ENCODE measurements at regions not wholly inside any gene's neighbourhood (a gene's known extent, or its start where the extent isn't known, plus 50 kb on each side); places are given as distances from the start of the nearest gene placed in this dataset.

GRCh38 chr1:98386675-98387440, 274.7 kb upstream of the SNX7 start:
- intact Hi-C loops (cut with micrococcal nuclease): no loop called here
- no peak for ATAC-seq
- no peak for DNase-seq
- peaks cover 0 to 1% (median 0%) of the 10 kb centered on the region in 5 donors for H3K36me3 Mint-ChIP-seq
- peaks cover 0 to 23% (median 6%) of the 10 kb centered on the region in 7 donors for H3K4me1 Mint-ChIP-seq
- no peak overlapping the region for H3K27ac Mint-ChIP-seq
- Histone ChIP-seq H3K27me3 (ENCODE audit: control insufficient read depth in 2 of 2, insufficient read depth in 2 of 2, low read length in 2 of 2) (no peaks in the 10 kb centered on the region), H3K36me3 (ENCODE audit: control insufficient read depth in 2 of 3, insufficient read depth in 3 of 3, low read length in 3 of 3) (no peaks in the 10 kb centered on the region), H3K9me3 (ENCODE audit: control insufficient read depth in 2 of 3, low read length in 3 of 3) (no peaks in the 10 kb centered on the region), H3K4me1 (ENCODE audit: control insufficient read depth in 2 of 2, insufficient read depth in 2 of 2, low read length in 2 of 2) (peaks cover 0 to 24% of the 10 kb centered on the region in 2 donors), H3K27ac (ENCODE audit: low read depth, low read length) (no peak overlapping the region), H3K4me3 (ENCODE audit: low read length) (no peak overlapping the region)
- CTCF ChIA-PET: no interaction called here
- H3K27me3 Mint-ChIP-seq: peaks cover 0 to 6% (median 0%) of the 10 kb centered on the region in 5 donors
- peaks cover 0 to 3% (median 0%) of the 10 kb centered on the region in 11 donors for H3K9me3 Mint-ChIP-seq
- POLR2A ChIA-PET: no interaction called here
- H3K4me3 Mint-ChIP-seq: no peak overlapping the region

- H3K27me3 Mint-ChIP-seq: peaks cover 0 to 11% (median 0%) of the 10 kb centered on the region in 5 donors
- H3K4me1 Mint-ChIP-seq: peaks cover 0 to 23% (median 6%) of the 10 kb centered on the region in 7 donors
- ChIA-PET CTCF (no interaction called here), POLR2A (no interaction called here)
- ATAC-seq: no peak
- Histone ChIP-seq H3K27ac (ENCODE audit: low read depth, low read length) (no peak overlapping the region), H3K9me3 (ENCODE audit: control insufficient read depth in 2 of 3, low read length in 3 of 3) (no peaks in the 10 kb centered on the region), H3K36me3 (ENCODE audit: control insufficient read depth in 2 of 3, insufficient read depth in 3 of 3, low read length in 3 of 3) (no peaks in the 10 kb centered on the region), H3K4me3 (ENCODE audit: low read length) (no peak overlapping the region), H3K27me3 (ENCODE audit: control insufficient read depth in 2 of 2, insufficient read depth in 2 of 2, low read length in 2 of 2) (no peaks in the 10 kb centered on the region), H3K4me1 (ENCODE audit: control insufficient read depth in 2 of 2, insufficient read depth in 2 of 2, low read length in 2 of 2) (peaks cover 0 to 24% of the 10 kb centered on the region in 2 donors)
- peaks cover 0 to 1% (median 0%) of the 10 kb centered on the region in 5 donors for H3K36me3 Mint-ChIP-seq
- H3K4me3 Mint-ChIP-seq: no peak overlapping the region
- no peak overlapping the region for H3K27ac Mint-ChIP-seq
- intact Hi-C loops (cut with micrococcal nuclease): no loop called here
- no peak for DNase-seq
- peaks cover 0 to 3% (median 0%) of the 10 kb centered on the region in 11 donors for H3K9me3 Mint-ChIP-seq
These were observed 275.9 kb upstream of the SNX7 start for GRCh38 chr1:98385652-98386051.

- Mint-ChIP-seq H3K9me3 (peaks cover 0 to 3% (median 0%) of the 10 kb centered on the region in 11 donors), H3K27me3 (peaks cover 0 to 11% (median 0%) of the 10 kb centered on the region in 5 donors), H3K36me3 (peaks cover 0 to 1% (median 0%) of the 10 kb centered on the region in 5 donors), H3K4me1 (peaks cover 0 to 19% (median 6%) of the 10 kb centered on the region in 7 donors), H3K27ac (no peak overlapping the region), H3K4me3 (no peak overlapping the region)
- Histone ChIP-seq H3K9me3 (ENCODE audit: control insufficient read depth in 2 of 3, low read length in 3 of 3) (no peaks in the 10 kb centered on the region), H3K36me3 (ENCODE audit: control insufficient read depth in 2 of 3, insufficient read depth in 3 of 3, low read length in 3 of 3) (no peaks in the 10 kb centered on the region), H3K4me1 (ENCODE audit: control insufficient read depth in 2 of 2, insufficient read depth in 2 of 2, low read length in 2 of 2) (peaks cover 0 to 23% of the 10 kb centered on the region in 2 donors), H3K27me3 (ENCODE audit: control insufficient read depth in 2 of 2, insufficient read depth in 2 of 2, low read length in 2 of 2) (no peaks in the 10 kb centered on the region), H3K4me3 (ENCODE audit: low read length) (no peak overlapping the region), H3K27ac (ENCODE audit: low read depth, low read length) (no peak overlapping the region)
- intact Hi-C loops (cut with micrococcal nuclease): no loop called here
- ChIA-PET CTCF (no interaction called here), POLR2A (no interaction called here)
- ATAC-seq: no peak
- DNase-seq: no peak
These were observed 276.9 kb upstream of the SNX7 start for GRCh38 chr1:98384461-98385141.

- Histone ChIP-seq H3K4me3 (ENCODE audit: low read length) (no peak overlapping the region), H3K9me3 (ENCODE audit: control insufficient read depth in 2 of 3, low read length in 3 of 3) (no peaks in the 10 kb centered on the region), H3K27ac (ENCODE audit: low read depth, low read length) (no peak overlapping the region), H3K27me3 (ENCODE audit: control insufficient read depth in 2 of 2, insufficient read depth in 2 of 2, low read length in 2 of 2) (no peaks in the 10 kb centered on the region), H3K36me3 (ENCODE audit: control insufficient read depth in 2 of 3, insufficient read depth in 3 of 3, low read length in 3 of 3) (no peaks in the 10 kb centered on the region), H3K4me1 (ENCODE audit: control insufficient read depth in 2 of 2, insufficient read depth in 2 of 2, low read length in 2 of 2) (peaks cover 0 to 9% of the 10 kb centered on the region in 2 donors)
- Mint-ChIP-seq H3K4me1 (peaks cover 0 to 9% (median 2%) of the 10 kb centered on the region in 7 donors), H3K4me3 (no peak overlapping the region), H3K36me3 (peaks cover 0 to 1% (median 0%) of the 10 kb centered on the region in 5 donors), H3K27ac (no peak overlapping the region), H3K27me3 (peaks cover 0 to 11% (median 0%) of the 10 kb centered on the region in 5 donors), H3K9me3 (peaks cover 0 to 3% (median 0%) of the 10 kb centered on the region in 11 donors)
- ChIA-PET CTCF (no interaction called here), POLR2A (no interaction called here)
- ATAC-seq (no peak), DNase-seq (no peak)
- intact Hi-C loops (cut with micrococcal nuclease): no loop called here
These were observed 278.4 kb upstream of the SNX7 start for GRCh38 chr1:98382986-98383740.

- Histone ChIP-seq H3K27ac (ENCODE audit: low read depth, low read length) (no peak overlapping the region), H3K9me3 (ENCODE audit: control insufficient read depth in 2 of 3, low read length in 3 of 3) (no peaks in the 10 kb centered on the region), H3K4me3 (ENCODE audit: low read length) (no peak overlapping the region), H3K4me1 (ENCODE audit: control insufficient read depth in 2 of 2, insufficient read depth in 2 of 2, low read length in 2 of 2) (peaks cover 0 to 3% of the 10 kb centered on the region in 2 donors), H3K27me3 (ENCODE audit: control insufficient read depth in 2 of 2, insufficient read depth in 2 of 2, low read length in 2 of 2) (no peaks in the 10 kb centered on the region), H3K36me3 (ENCODE audit: control insufficient read depth in 2 of 3, insufficient read depth in 3 of 3, low read length in 3 of 3) (no peaks in the 10 kb centered on the region)
- Mint-ChIP-seq H3K27me3 (peaks cover 0 to 11% (median 0%) of the 10 kb centered on the region in 5 donors), H3K9me3 (peaks cover 0 to 3% (median 0%) of the 10 kb centered on the region in 11 donors), H3K36me3 (peaks cover 0 to 1% (median 0%) of the 10 kb centered on the region in 5 donors), H3K27ac (no peak overlapping the region), H3K4me3 (no peak overlapping the region), H3K4me1 (peaks cover 0 to 3% (median under 1%) of the 10 kb centered on the region in 7 donors)
- CTCF ChIA-PET: no interaction called here
- no peak for ATAC-seq
- POLR2A ChIA-PET: no interaction called here
- DNase-seq: no peak
- intact Hi-C loops (cut with micrococcal nuclease): no loop called here
These were observed 278.9 kb upstream of the SNX7 start for GRCh38 chr1:98382586-98382985.

GRCh38 chr1:98374098-98374497, 287.4 kb upstream of the SNX7 start:
- Histone ChIP-seq H3K27ac (ENCODE audit: low read depth, low read length) (no peak overlapping the region), H3K4me3 (ENCODE audit: low read length) (no peak overlapping the region), H3K4me1 (ENCODE audit: control insufficient read depth in 2 of 2, insufficient read depth in 2 of 2, low read length in 2 of 2) (peaks cover 0 to 3% of the 10 kb centered on the region in 2 donors), H3K9me3 (ENCODE audit: control insufficient read depth in 2 of 3, low read length in 3 of 3) (no peaks in the 10 kb centered on the region), H3K36me3 (ENCODE audit: control insufficient read depth in 2 of 3, insufficient read depth in 3 of 3, low read length in 3 of 3) (no peaks in the 10 kb centered on the region), H3K27me3 (ENCODE audit: control insufficient read depth in 2 of 2, insufficient read depth in 2 of 2, low read length in 2 of 2) (no peaks in the 10 kb centered on the region)
- no peak overlapping the region for H3K4me3 Mint-ChIP-seq
- H3K27ac Mint-ChIP-seq: no peak overlapping the region
- ATAC-seq: no peak
- ChIA-PET CTCF (no interaction called here), POLR2A (no interaction called here)
- intact Hi-C loops (cut with micrococcal nuclease): no loop called here
- no peaks in the 10 kb centered on the region for H3K36me3 Mint-ChIP-seq
- H3K27me3 Mint-ChIP-seq: peaks cover 0 to 3% (median 0%) of the 10 kb centered on the region in 5 donors
- H3K9me3 Mint-ChIP-seq: no peaks in the 10 kb centered on the region
- no peak for DNase-seq
- peaks cover 0 to 5% (median 0%) of the 10 kb centered on the region in 7 donors for H3K4me1 Mint-ChIP-seq

Data from naive thymus-derived CD4-positive, alpha-beta T cell (primary cell).